Endothelial cell (in vitro differentiated cells): ENCODE measurements at regions not wholly inside any gene's neighbourhood (a gene's known extent, or its start where the extent isn't known, plus 50 kb on each side); places are given as distances from the start of the nearest gene placed in this dataset.
"Not testable (repeated sequence)": the region's sequence is repeated elsewhere in the genome, so short reads cannot be mapped to it uniquely, and the experiment has no call there.

Experiments used
- DNase-seq: peaks from one replicate; pipeline ENCODE4 v3.0.0; 2021; ENCODE audit warnings: low spot score
- H3K27ac Mint-ChIP-seq: one replicate; pipeline ENCODE4 v1.8.0; 2021; ENCODE audit warnings: mixed read lengths, inconsistent platforms; ENCODE audit not compliant: unreplicated experiment
- H3K27me3 Mint-ChIP-seq: one replicate; pipeline ENCODE4 v1.8.0; 2021; ENCODE audit warnings: mild to moderate bottlenecking, moderate library complexity, mixed read lengths, inconsistent platforms; ENCODE audit not compliant: unreplicated experiment
- H3K36me3 Mint-ChIP-seq: one replicate; pipeline ENCODE4 v1.8.0; 2021; ENCODE audit warnings: mild to moderate bottlenecking, low read depth, mixed read lengths, inconsistent platforms; ENCODE audit not compliant: unreplicated experiment
- H3K4me1 Mint-ChIP-seq: one replicate; pipeline ENCODE4 v1.8.0; 2021; ENCODE audit warnings: mild to moderate bottlenecking, mixed read lengths, inconsistent platforms; ENCODE audit not compliant: unreplicated experiment
- H3K4me3 Mint-ChIP-seq: one replicate; pipeline ENCODE4 v1.8.0; 2021; ENCODE audit warnings: mild to moderate bottlenecking, mixed read lengths, inconsistent platforms; ENCODE audit not compliant: unreplicated experiment
- H3K9me3 Mint-ChIP-seq: one replicate; pipeline ENCODE4 v1.8.0; 2021; ENCODE audit warnings: mixed read lengths, inconsistent platforms; ENCODE audit not compliant: unreplicated experiment
- TF ChIP-seq, protein P1 (sequence below): fragments of 200-600 bp; sonication (generic); IDR thresholded peaks from one replicate; pipeline ENCODE4 v1.5.0; 2021; ENCODE audit warnings: antibody characterized with exemption; ENCODE audit not compliant: unreplicated experiment

- no peaks in the 10 kb centered on the region for H3K9me3 Mint-ChIP-seq
- H3K27ac Mint-ChIP-seq: no peak overlapping the region
- no peaks in the 10 kb centered on the region for H3K36me3 Mint-ChIP-seq
- TF ChIP-seq, protein P1, sequence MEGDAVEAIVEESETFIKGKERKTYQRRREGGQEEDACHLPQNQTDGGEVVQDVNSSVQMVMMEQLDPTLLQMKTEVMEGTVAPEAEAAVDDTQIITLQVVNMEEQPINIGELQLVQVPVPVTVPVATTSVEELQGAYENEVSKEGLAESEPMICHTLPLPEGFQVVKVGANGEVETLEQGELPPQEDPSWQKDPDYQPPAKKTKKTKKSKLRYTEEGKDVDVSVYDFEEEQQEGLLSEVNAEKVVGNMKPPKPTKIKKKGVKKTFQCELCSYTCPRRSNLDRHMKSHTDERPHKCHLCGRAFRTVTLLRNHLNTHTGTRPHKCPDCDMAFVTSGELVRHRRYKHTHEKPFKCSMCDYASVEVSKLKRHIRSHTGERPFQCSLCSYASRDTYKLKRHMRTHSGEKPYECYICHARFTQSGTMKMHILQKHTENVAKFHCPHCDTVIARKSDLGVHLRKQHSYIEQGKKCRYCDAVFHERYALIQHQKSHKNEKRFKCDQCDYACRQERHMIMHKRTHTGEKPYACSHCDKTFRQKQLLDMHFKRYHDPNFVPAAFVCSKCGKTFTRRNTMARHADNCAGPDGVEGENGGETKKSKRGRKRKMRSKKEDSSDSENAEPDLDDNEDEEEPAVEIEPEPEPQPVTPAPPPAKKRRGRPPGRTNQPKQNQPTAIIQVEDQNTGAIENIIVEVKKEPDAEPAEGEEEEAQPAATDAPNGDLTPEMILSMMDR: no peak
- no peak overlapping the region for H3K4me3 Mint-ChIP-seq
- DNase-seq: no peak
- H3K27me3 Mint-ChIP-seq: peaks cover 2% of the 10 kb centered on the region
- H3K4me1 Mint-ChIP-seq: no peaks in the 10 kb centered on the region
These were observed 121.6 kb upstream of the SDK1 start for GRCh38 chr7:3179456-3179855.

DNA sequence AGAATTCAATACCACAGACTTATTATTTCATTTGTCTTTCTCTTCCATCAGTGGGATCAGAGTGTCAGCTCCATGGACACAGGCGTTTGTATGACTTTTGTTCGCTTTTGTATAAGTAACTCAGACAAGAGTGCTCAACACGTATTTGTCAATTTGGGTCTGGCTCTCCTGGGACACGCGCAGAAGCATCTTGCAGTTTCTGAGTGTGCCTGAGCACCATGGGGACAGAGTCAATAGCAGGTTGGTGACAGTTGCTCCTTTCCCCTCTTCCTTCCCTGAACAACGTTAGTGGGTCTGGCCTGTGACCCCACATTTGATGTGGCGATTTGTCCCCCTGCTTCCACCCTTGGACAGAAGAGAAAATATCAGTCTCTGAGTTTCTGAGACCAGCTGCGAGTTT is 120.4 kb upstream of the SDK1 start:
- Mint-ChIP-seq H3K4me3 (no peak overlapping the region), H3K4me1 (no peaks in the 10 kb centered on the region), H3K36me3 (no peaks in the 10 kb centered on the region)

DNA sequence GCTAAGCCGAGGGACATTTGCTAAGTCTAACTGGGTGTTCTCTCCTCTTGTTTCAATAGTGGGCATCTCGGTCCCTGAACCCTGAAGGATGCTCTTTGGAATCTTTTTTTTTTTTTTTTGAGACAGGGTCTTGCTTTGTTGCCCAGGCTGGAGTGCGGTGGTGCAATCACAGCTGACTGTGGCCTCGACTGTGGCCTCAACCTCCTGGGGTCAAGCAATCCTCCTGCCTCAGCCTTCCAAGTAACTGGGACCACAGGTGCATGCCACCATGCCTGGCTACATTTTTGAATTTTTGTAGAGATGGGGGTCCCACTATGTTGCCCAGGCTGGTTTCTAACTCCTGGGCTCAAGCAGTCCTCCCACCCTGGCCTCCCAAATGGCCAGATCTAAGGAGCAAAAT is 119.0 kb upstream of the SDK1 start:
- H3K27ac Mint-ChIP-seq: not testable (repeated sequence)

More for the DNA sequence above, 120.4 kb upstream of the SDK1 start:
- TF ChIP-seq, protein P1: no peak
- H3K27ac Mint-ChIP-seq: no peak overlapping the region
- no peak for DNase-seq
- H3K27me3 Mint-ChIP-seq: peaks cover 2% of the 10 kb centered on the region
- H3K9me3 Mint-ChIP-seq: no peaks in the 10 kb centered on the region

DNA sequence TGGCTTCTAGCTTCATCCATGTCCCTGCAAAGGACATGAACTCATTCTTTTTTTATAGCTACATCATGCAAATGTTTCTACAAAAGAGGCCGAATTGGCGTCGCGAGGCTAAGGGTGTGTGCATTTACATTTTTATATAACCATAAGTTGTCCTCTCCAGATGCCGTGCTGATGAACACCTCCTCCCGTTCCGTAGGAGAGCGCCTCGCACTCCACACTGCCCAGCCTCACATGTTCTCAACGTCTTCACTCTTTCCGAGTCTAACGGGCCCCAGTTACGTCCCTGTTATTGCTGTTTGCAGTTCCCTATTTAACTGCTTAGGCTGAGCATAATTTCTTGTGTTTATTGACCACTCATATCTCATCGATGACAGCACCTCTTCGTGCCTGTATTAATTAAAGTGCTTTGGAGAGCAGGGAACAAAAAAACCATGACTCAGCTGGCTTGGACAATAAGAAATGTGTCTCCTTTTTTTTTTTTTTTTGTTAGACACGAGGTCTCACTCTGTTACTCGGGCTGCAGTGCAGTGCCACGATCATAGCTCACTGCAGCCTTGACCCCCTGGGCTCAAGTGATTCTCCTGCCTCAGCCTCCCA is 113.5 kb upstream of the SDK1 start:
- Mint-ChIP-seq H3K36me3 (no peaks in the 10 kb centered on the region), H3K27me3 (peaks cover 5% of the 10 kb centered on the region), H3K4me3 (no peak overlapping the region), H3K4me1 (peaks cover 2% of the 10 kb centered on the region), H3K9me3 (no peaks in the 10 kb centered on the region), H3K27ac (no peak overlapping the region)
- no peak for DNase-seq
- TF ChIP-seq, protein P1: no peak

More for the DNA sequence above, 119.0 kb upstream of the SDK1 start:
- not testable (repeated sequence) for DNase-seq, H3K9me3 Mint-ChIP-seq, H3K4me1 Mint-ChIP-seq, H3K36me3 Mint-ChIP-seq, H3K27me3 Mint-ChIP-seq, H3K4me3 Mint-ChIP-seq

DNA sequence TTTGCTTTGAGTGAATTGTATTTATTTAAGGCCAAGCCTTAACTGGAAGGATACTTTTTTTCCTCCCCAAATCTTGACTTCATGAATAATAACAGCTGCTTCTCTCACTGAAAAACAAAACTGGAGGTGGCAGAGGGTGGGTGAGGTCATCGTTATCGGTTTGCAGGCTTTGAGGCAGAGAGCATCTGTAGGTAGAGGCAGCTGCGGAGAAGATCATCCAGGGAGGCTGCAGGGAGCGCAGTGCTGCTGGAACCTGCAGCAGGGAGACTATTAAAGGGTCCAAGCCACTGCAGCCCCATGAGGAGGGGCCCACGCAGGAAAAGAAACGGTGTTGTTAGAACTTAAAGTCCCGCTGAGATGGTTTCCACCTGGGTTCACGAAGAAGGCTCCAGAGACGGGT is 112.1 kb upstream of the SDK1 start:
- no peak for DNase-seq
- TF ChIP-seq, protein P1: no peak
- H3K9me3 Mint-ChIP-seq: no peaks in the 10 kb centered on the region
- H3K27me3 Mint-ChIP-seq: peaks cover 5% of the 10 kb centered on the region
- H3K4me1 Mint-ChIP-seq: peaks cover 2% of the 10 kb centered on the region
- no peak overlapping the region for H3K27ac Mint-ChIP-seq
- H3K4me3 Mint-ChIP-seq: no peak overlapping the region
- H3K36me3 Mint-ChIP-seq: no peaks in the 10 kb centered on the region
